ENCODE measurements at regions not wholly inside any gene's neighbourhood (a gene's known extent, or its start where the extent isn't known, plus 50 kb on each side); places are given as distances from the start of the nearest gene placed in this dataset.

DNA sequence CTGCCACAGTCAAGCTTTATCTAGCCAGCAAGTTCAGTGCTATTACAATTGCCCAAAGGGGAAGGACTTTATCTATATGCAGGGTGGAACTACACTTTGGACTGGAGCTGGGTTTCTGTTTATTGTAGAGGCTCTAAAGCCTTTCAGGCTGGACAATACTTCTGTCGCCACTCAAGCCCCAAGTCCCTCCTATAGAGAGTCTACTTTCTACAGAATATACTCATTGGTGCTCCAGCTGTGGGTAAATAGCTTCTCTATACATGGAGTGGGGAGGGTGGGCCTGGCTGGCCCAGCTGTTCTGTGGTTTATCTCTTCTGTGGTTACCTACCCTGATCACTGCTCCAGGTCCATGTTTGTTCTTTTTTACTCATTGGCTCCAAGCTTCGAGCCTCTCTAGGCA lies 151.8 kb upstream of the MYLIP start:
- no peak overlapping the region for H3K27ac ChIP-seq (ENCODE audit: low read length)
- peaks cover 4% of the 10 kb centered on the region in 2 donors for H3K4me1 Mint-ChIP-seq

DNA sequence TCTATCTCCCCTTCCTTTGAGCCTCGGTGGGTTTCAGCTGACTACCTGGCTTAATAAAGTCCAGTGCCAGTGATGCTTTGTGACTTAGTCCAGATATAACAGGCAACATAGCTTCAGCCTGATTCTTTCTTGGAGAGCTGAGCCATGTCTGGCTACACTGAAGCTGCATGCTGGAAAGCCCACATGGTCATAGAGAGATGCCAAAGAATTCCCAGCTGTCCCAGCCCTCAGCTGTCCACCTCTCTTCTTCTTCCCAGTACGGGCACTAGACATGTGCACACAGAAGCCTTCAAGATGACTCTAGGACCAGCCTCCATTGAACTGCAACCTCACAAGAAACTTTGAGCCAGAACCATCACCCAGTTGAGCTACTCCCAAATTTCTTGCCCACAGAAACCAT lies 154.1 kb upstream of the MYLIP start:
- Histone ChIP-seq H3K4me3 (ENCODE audit: low read length) (no peak overlapping the region), H3K27ac (ENCODE audit: low read length) (no peak overlapping the region), H3K9me3 (ENCODE audit: control insufficient read depth, insufficient read depth, low read length) (peaks cover 10% of the 10 kb centered on the region), H3K36me3 (ENCODE audit: control insufficient read depth, insufficient read depth, low read length) (no peaks in the 10 kb centered on the region), H3K27me3 (ENCODE audit: control insufficient read depth, insufficient read depth, low read length) (no peaks in the 10 kb centered on the region), H3K4me1 (ENCODE audit: control insufficient read depth, insufficient read depth, low read length) (no peaks in the 10 kb centered on the region)
- H3K36me3 Mint-ChIP-seq: peaks cover 15% of the 10 kb centered on the region
- TF ChIP-seq, protein P1, sequence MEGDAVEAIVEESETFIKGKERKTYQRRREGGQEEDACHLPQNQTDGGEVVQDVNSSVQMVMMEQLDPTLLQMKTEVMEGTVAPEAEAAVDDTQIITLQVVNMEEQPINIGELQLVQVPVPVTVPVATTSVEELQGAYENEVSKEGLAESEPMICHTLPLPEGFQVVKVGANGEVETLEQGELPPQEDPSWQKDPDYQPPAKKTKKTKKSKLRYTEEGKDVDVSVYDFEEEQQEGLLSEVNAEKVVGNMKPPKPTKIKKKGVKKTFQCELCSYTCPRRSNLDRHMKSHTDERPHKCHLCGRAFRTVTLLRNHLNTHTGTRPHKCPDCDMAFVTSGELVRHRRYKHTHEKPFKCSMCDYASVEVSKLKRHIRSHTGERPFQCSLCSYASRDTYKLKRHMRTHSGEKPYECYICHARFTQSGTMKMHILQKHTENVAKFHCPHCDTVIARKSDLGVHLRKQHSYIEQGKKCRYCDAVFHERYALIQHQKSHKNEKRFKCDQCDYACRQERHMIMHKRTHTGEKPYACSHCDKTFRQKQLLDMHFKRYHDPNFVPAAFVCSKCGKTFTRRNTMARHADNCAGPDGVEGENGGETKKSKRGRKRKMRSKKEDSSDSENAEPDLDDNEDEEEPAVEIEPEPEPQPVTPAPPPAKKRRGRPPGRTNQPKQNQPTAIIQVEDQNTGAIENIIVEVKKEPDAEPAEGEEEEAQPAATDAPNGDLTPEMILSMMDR (IDR thresholded peaks at IDR 0.05): no peak
- intact Hi-C loops (cut with micrococcal nuclease): no loop called here
- H3K27ac Mint-ChIP-seq: no peak overlapping the region
- no peak overlapping the region for H3K4me3 Mint-ChIP-seq
- peaks cover 3 to 7% of the 10 kb centered on the region in 2 donors for H3K9me3 Mint-ChIP-seq
- ATAC-seq (no peak), DNase-seq (no peak)
- 85% methylated on average over 2 of the region's 2 CpGs for WGBS (ENCODE audit: insufficient coverage)
- H3K27me3 Mint-ChIP-seq (ENCODE audit: low read depth in 2 of 2): peaks cover 0 to 5% of the 10 kb centered on the region in 2 donors
- peaks cover 4% of the 10 kb centered on the region in 2 donors for H3K4me1 Mint-ChIP-seq

More for the DNA sequence above, 151.8 kb upstream of the MYLIP start:
- H3K4me3 ChIP-seq (ENCODE audit: low read length): no peak overlapping the region
- ATAC-seq (no peak), DNase-seq (no peak)
- H3K9me3 ChIP-seq (ENCODE audit: control insufficient read depth, insufficient read depth, low read length): peaks cover 10% of the 10 kb centered on the region
- Mint-ChIP-seq H3K27me3 (ENCODE audit: low read depth in 2 of 2) (peaks cover 0 to 5% of the 10 kb centered on the region in 2 donors), H3K9me3 (peaks cover 3 to 7% of the 10 kb centered on the region in 2 donors), H3K36me3 (peaks cover 15% of the 10 kb centered on the region), H3K27ac (no peak overlapping the region), H3K4me3 (no peak overlapping the region)
- intact Hi-C loops (cut with micrococcal nuclease): no loop called here
- H3K27me3 ChIP-seq (ENCODE audit: control insufficient read depth, insufficient read depth, low read length): no peaks in the 10 kb centered on the region
- H3K4me1 ChIP-seq (ENCODE audit: control insufficient read depth, insufficient read depth, low read length): no peaks in the 10 kb centered on the region
- TF ChIP-seq, protein P1 (IDR thresholded peaks at IDR 0.05): no peak
- 73% methylated on average over 1 of the region's 2 CpGs for WGBS (ENCODE audit: insufficient coverage)
- no peaks in the 10 kb centered on the region for H3K36me3 ChIP-seq (ENCODE audit: control insufficient read depth, insufficient read depth, low read length)

GRCh38 chr6:15970517-15970916 lies 158.4 kb upstream of the MYLIP start:
- intact Hi-C loops (cut with micrococcal nuclease): no loop called here
- WGBS (ENCODE audit: insufficient coverage): 88% methylated on average over 3 of the region's 3 CpGs
- no peak for DNase-seq
- no peaks in the 10 kb centered on the region for H3K27me3 ChIP-seq (ENCODE audit: control insufficient read depth, insufficient read depth, low read length)
- no peak overlapping the region for H3K4me3 ChIP-seq (ENCODE audit: low read length)
- peaks cover 3 to 7% of the 10 kb centered on the region in 2 donors for H3K9me3 Mint-ChIP-seq
- H3K27me3 Mint-ChIP-seq (ENCODE audit: low read depth in 2 of 2): peaks cover 0 to 8% of the 10 kb centered on the region in 2 donors
- H3K4me1 ChIP-seq (ENCODE audit: control insufficient read depth, insufficient read depth, low read length): no peaks in the 10 kb centered on the region
- TF ChIP-seq, protein P1 (IDR thresholded peaks at IDR 0.05): no peak
- no peak overlapping the region for H3K4me3 Mint-ChIP-seq
- peaks cover 10% of the 10 kb centered on the region for H3K9me3 ChIP-seq (ENCODE audit: control insufficient read depth, insufficient read depth, low read length)
- ATAC-seq: no peak
- H3K27ac ChIP-seq (ENCODE audit: low read length): no peak overlapping the region
- peaks cover 15% of the 10 kb centered on the region for H3K36me3 Mint-ChIP-seq
- H3K27ac Mint-ChIP-seq: no peak overlapping the region
- H3K36me3 ChIP-seq (ENCODE audit: control insufficient read depth, insufficient read depth, low read length): no peaks in the 10 kb centered on the region
- H3K4me1 Mint-ChIP-seq: no peaks in the 10 kb centered on the region

GRCh38 chr6:15969236-15969778 lies 159.6 kb upstream of the MYLIP start:
- ATAC-seq: no peak
- Mint-ChIP-seq H3K27me3 (ENCODE audit: low read depth in 2 of 2) (peaks cover 0 to 8% of the 10 kb centered on the region in 2 donors), H3K4me1 (no peaks in the 10 kb centered on the region), H3K4me3 (no peak overlapping the region), H3K27ac (no peak overlapping the region), H3K9me3 (peaks cover 3 to 7% of the 10 kb centered on the region in 2 donors), H3K36me3 (peaks cover 10% of the 10 kb centered on the region)
- DNase-seq: no peak
- WGBS (ENCODE audit: insufficient coverage): 93% methylated on average over 3 of the region's 3 CpGs
- Histone ChIP-seq H3K9me3 (ENCODE audit: control insufficient read depth, insufficient read depth, low read length) (peaks cover 10% of the 10 kb centered on the region), H3K36me3 (ENCODE audit: control insufficient read depth, insufficient read depth, low read length) (no peaks in the 10 kb centered on the region), H3K27ac (ENCODE audit: low read length) (no peak overlapping the region), H3K27me3 (ENCODE audit: control insufficient read depth, insufficient read depth, low read length) (no peaks in the 10 kb centered on the region), H3K4me3 (ENCODE audit: low read length) (no peak overlapping the region), H3K4me1 (ENCODE audit: control insufficient read depth, insufficient read depth, low read length) (no peaks in the 10 kb centered on the region)
- TF ChIP-seq, protein P1 (IDR thresholded peaks at IDR 0.05): no peak
- intact Hi-C loops (cut with micrococcal nuclease): no loop called here
